ENCODE measurements at regions not wholly inside any gene's neighbourhood (a gene's known extent, or its start where the extent isn't known, plus 50 kb on each side); places are given as distances from the start of the nearest gene placed in this dataset.
"Not testable (repeated sequence)": the region's sequence is repeated elsewhere in the genome, so short reads cannot be mapped to it uniquely, and the experiment has no call there.

GRCh38 chr5:42896523-42896922 is 84.8 kb upstream of the SELENOP start:
- no peak for DNase-seq

GRCh38 chr5:42894057-42894456 is 82.4 kb upstream of the SELENOP start:
- peak in 5 of 51 donors; percentile 5 to 27 (median 16) for DNase-seq

- DNase-seq: peak in 42 of 51 donors; percentile 2 to 87 (median 50)
Measured at GRCh38 chr5:42889311-42889933, 77.7 kb upstream of the SELENOP start.

GRCh38 chr5:42888771-42889170 is 77.1 kb upstream of the SELENOP start:
- no peak for DNase-seq

GRCh38 chr5:42887575-42887974 is 75.9 kb upstream of the SELENOP start:
- DNase-seq: no peak

- DNase-seq: no peak
Measured at GRCh38 chr5:42887097-42887496, 75.4 kb upstream of the SELENOP start.

GRCh38 chr5:42886635-42887034 is 74.9 kb upstream of the SELENOP start:
- DNase-seq: no peak

GRCh38 chr5:42884326-42884725 is 72.6 kb upstream of the SELENOP start:
- DNase-seq: no peak

GRCh38 chr5:42881416-42882117 is 69.9 kb upstream of the SELENOP start:
- no peak for DNase-seq

- DNase-seq: no peak
Measured at GRCh38 chr5:42880496-42881150, 68.9 kb upstream of the SELENOP start.

GRCh38 chr5:42879291-42879690 is 67.6 kb upstream of the SELENOP start:
- DNase-seq: no peak

- no peak for DNase-seq
Measured at GRCh38 chr5:42878550-42878949, 66.9 kb upstream of the SELENOP start.

GRCh38 chr5:42878041-42878440 is 66.3 kb upstream of the SELENOP start:
- DNase-seq: no peak

GRCh38 chr5:42877431-42877830 is 65.7 kb upstream of the SELENOP start:
- DNase-seq: no peak

- DNase-seq: peak in 1 of 51 donors; percentile 45
Measured at GRCh38 chr5:42876375-42876844, 64.7 kb upstream of the SELENOP start.

GRCh38 chr5:42875785-42876374 is 64.2 kb upstream of the SELENOP start:
- DNase-seq: no peak

GRCh38 chr5:42875211-42875610 is 63.5 kb upstream of the SELENOP start:
- DNase-seq: no peak

- DNase-seq: no peak
Measured at GRCh38 chr5:42874621-42875198, 63.0 kb upstream of the SELENOP start.

- DNase-seq: no peak
Measured at GRCh38 chr5:42872865-42873264, 61.2 kb upstream of the SELENOP start.

GRCh38 chr5:42870882-42871418 is 59.3 kb upstream of the SELENOP start:
- no peak for DNase-seq

GRCh38 chr5:42868417-42868816 is 56.7 kb upstream of the SELENOP start:
- not testable (repeated sequence) for DNase-seq

GRCh38 chr5:42864749-42865148 is 53.1 kb upstream of the SELENOP start:
- not testable (repeated sequence) for DNase-seq
